ENCODE measurements at regions not wholly inside any gene's neighbourhood (a gene's known extent, or its start where the extent isn't known, plus 50 kb on each side); places are given as distances from the start of the nearest gene placed in this dataset.

DNA sequence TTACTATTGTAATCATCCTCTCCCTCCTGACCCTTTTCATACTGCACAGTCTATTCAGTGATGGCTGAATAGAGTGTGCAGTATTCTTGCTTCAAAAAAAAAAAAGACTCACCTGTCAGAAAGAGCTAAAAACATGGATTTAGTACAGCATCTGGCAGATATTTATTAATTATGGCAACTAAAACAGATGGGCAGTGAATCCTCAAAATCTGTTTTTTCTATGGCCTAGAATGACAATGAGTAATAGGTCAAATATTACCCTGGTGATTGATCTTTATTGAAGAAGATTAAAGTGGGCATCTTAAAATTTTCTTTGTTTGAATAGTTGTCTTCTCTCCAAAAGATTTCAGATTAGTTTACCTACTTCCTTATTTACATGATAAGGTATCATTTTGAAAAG lies 543.6 kb downstream of the FOXG1 start:
- DNase-seq, result no peak

DNA sequence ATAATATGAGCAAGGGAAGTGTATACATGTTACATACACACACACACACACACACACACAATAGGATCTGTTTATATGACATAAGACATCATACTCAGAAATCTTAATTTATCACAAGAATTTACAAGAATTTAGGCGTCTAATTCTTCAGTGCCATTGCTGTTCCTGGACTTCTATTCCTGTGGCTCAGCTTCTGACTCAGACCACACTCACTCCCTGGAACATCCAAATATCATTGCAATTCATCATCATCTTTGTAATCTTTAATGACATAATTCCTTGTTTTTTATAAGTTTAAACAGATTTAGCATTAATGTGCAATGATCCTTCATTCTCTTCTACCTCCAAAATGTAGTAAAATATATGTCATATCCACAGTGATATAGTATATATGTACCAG lies 544.2 kb downstream of the FOXG1 start:
- no peak for DNase-seq

DNA sequence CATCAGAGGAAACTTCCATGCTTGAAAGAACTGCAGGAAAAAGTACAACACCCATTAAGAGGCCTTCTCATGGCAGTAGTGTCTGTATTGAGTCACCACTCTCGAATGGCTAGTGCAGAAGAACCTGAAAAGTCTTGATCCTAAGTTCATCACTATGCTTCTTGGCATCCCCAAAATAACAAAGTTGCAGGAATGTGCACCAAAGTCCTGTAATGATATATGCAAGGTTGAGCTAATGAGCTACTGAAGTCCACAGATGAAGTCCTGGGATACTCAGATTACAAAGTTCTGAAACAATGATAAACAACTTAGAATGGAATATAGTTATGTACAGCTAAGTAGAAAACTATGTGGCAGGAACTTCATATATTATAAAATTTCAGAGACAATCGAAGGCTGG lies 545.4 kb downstream of the FOXG1 start:
- DNase-seq, result no peak

DNA sequence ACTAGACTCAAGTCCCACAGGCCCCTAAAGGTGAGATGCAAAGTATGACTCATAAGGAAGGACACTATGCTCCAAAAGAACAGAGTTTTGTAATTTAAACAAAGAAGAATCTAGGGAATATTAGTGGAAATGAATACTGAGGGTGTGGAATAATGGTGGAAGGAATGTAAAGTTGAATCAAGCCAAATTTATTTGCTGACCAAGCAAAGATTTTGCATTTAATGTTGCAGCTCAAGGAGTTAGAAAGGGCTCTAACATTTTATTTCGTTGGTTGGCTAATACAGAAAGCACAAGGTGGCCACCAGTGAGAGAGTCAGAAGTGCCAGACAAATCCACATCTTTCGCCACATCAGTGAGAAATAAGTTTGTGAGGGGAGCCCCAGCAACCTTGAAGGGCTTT lies 550.3 kb downstream of the FOXG1 start:
- DNase-seq, result no peak

DNA sequence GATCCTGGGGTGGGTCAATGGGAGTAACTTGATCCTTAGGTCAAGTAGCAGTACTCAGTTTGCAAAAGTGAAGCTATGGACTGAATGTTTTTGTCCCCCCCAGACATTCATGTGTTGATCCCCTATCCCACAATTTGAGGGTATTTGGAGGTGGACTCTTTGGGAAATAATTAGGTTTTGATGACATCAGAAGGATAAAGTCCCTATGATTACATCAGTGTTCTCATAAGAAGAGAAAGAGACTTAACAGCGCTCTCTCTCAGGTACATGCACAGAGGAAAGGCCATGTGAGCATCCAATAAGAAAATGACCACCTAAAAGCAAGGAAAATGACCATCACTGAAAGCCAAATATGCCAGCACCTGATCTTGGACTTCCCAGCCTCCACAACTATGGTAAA lies 550.8 kb downstream of the FOXG1 start:
- DNase-seq, result no peak

DNA sequence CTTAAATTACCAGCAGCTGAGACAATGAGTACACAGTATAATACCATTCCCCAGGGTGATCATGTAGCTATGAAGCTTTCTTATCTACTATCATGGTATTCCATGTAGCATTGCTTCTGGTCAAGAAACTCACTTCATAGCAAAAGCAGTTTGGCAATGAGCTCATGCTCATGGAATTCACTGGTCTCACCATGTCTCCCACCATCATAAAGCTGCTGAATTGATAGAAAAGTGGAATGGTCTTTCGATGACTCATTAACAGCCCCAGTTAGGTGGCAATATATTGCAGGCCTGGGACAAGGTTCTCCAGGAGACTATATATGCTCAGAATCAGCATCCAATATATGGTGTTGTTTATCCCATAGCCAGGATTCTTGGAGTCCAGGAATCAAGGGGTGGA lies 553.7 kb downstream of the FOXG1 start:
- no peak for DNase-seq

DNA sequence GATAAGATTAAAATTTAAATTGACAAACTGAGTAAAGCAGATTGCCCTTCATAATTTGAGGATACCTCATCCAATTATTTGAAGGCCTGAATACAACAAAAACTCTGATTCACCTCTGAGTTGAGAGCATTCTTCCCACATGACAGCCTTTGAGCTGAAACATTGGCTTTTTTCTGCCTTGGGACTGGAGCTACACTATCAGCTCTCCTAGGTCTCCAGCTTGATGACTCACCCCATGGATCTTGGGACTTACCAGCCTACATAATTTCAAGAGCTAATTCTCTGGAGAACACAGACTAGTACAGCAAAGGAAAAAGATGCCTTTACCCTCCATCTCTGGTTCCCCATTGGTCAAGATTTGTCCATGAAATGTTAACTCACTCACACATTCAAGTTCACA lies 555.1 kb downstream of the FOXG1 start:
- DNase-seq, result no peak

DNA sequence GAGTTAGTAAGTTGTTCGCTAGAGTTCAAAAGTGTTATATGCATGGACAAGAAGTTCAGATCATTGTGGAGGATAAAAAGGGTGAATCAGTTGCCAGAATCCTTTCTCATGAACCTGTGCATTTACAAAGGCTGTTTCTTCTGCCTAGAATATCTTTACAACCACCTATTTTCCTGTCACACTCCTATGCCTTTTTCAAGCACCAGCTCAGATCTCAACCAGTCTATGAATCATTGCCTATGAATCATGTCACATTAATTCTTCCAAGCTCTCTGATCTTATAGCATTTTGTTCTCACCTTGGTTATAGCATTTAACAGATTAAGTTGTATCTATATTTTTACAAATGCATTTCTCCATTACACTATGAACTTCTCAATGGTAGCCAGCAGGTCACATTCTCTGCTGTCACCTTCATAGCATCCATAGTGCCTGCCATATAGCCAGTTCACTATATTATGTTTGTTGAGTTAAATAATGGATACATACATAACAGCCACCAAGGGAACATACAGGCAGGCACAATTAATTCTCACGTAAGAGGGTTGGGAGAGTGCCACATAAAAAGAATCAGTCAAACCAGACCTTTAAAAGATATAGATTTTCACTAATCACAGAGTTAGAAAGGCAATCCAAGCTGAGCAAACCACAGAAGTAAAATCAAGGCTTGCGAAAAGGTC lies 573.0 kb downstream of the FOXG1 start:
- no peak for DNase-seq

DNA sequence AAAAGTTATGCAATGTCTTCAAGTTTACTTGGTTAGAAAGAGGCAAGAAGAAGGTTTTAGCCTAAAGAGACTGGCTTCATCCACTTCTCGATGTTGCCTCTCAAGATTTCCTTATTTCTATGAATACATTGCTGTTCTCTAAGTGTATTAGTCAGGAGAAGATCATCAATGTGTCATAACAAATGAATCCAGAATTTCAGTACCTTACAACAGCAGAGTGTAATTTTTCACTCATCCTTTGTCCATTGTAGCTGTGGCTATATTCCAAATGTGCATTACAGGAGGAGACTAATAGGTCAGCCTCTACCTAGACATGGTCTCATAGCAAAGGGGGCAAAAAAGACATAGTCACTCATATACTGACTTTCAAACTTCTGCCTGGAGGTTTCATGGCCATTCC lies 579.1 kb downstream of the PRKD1 start:
- DNase-seq, result no peak

DNA sequence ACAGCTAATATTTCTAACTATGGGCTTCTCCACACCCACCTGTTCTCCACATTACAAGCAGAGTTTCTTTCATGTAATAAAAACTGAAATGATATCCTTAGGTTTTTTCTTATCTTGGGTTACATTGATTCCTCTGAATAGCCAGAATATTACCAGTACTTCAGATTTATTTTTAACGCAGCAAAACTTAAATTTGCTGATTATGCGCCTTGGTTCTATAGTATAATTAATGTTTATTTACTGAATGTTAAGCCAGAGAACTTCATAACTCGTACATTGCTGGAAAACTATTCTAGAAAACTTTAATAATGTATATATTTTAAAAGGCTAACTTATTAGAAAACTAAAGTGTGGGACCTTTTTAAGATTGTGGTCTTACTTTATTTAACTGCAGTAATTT lies 577.2 kb downstream of the PRKD1 start:
- no peak for DNase-seq

DNA sequence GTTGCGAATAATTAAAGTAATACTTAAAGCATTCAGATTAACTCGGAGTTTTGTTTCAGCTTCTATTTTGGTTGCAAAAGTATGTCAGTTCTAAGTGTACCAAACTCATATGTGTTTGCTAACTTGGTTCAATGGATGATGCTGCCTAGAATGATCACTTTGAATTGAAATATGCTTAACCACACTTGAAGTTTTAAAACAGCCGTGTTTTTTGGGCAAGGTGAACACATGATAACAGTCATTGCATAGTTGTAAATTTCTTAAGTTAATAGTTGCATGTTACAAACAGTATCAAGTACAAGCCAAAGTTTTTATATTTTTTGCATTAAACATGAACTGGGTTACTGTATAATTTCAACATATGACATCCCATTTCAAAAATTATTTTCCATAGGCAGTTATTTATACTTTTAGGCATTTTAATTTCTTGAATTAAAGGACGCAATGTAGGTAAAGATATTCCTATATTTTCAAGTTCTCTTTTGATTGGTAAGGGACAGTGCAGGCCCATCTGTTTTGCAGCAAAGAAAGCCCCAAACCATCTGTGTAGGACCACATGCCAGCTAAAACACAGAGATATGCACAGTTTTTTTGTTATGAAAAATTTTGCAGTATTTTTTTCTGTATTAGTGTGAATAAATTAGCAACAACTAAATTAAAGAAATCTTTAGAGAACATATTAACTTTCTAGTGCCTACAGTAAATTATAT lies 575.5 kb downstream of the PRKD1 start:
- DNase-seq, result no peak

DNA sequence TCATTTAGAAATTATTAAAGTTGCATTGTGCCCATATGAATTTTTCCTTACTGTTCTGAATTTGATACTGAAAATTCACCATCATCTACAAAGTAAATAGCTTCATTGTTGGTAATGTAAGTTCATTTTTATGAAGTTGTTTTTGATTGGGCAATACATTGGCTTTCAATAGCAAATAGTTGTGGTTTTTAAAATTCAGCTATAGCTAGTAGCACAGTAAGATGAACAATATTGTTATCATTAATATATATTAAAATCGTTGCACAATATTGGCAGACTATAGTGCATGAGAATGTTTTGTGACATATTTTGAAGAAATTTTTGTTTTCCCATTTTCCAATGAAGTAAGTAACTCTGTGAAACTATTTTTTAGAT lies 575.0 kb downstream of the PRKD1 start:
- DNase-seq, result no peak

DNA sequence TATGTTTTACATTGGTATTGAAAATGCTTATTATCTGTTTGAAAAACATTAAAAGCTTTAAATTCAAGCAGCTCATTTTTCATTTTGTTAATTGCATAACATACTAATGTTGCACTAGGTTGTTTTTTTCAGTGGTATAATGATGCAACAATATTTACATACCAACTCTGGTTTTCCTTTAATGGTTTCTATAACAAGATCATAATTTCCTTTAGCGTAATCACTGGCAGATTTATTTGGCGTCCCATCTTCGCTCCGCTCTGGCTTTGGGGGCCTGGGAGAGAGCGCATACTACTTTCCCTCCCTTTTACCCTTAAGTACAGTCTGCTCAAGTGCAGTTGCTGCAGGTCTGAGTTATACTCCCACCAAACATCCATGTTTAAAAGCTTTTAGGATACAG lies 574.1 kb downstream of the PRKD1 start:
- DNase-seq, result no peak

DNA sequence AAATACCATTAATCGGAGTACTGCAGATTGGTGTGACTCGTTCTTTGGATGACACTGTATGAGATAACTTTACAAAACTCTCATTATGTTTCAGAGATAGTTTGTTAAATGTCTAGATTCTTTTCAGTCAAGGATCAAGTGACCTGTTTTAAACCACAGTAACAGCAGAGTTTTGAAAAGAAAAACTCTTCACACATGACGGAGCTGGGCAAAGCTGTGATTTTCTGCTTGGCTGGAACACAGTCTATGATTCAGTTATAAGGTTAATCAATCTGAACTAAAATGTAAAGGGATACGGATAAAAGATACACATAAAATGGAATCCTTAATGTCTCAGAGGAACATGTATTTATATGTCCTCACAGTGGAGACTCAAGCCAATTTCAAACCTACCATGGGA lies 573.2 kb downstream of the PRKD1 start:
- DNase-seq, result no peak

DNA sequence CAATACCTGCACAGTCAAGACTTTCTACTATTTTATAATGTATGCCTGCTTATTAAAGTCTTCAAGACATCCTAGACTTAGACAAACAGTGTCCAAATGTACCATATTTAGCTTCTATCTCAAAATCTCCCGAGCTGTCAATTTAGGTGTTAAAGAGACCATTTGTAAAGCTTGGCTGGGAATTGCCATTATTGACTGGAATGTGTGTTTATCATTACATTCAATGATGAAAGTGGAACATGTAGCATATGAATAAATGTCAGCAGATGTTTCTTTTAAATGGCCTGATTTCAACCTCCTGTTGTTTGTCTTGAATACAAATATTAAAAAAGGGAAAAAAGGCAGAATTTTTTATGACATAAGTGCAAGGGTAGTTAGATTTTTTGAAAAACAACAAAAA lies 572.3 kb downstream of the PRKD1 start:
- DNase-seq, result no peak

DNA sequence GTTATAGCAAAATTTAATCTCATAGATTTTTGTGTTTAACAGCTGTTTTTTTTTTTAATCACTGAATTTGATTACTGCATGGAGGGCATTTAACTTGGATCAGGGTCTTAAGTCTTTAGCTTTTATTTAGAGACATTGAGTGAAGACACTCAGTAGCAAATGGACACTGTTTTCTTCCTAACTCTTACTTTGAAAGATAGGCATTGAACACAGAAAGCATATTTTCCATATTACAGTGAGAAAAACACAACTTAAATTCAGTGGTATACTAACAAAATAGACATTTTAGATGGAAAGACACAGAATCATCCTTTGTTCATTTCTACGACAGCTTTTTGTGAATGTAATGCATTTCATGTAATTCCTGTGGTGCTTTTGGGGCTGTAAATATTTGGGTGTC lies 571.8 kb downstream of the PRKD1 start:
- DNase-seq, result no peak

DNA sequence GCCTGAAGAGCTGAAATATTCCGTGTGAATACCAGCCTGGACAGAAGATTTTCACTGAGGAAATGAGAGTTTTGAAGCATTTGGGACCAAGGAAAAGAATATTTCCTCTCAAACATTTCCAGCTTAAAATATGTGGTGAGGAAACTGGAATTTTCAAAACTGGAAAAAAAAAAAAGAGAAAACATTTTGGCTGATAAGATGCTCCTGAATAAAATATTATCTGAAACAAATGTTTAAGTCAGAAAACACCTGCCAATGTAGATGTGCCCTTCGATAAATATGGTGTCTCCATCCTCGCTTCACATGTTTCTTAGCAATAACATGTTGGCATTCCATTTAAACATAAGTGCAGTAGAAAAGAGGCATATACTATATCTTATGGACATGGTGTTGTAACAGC lies 567.0 kb downstream of the PRKD1 start:
- DNase-seq, result no peak

DNA sequence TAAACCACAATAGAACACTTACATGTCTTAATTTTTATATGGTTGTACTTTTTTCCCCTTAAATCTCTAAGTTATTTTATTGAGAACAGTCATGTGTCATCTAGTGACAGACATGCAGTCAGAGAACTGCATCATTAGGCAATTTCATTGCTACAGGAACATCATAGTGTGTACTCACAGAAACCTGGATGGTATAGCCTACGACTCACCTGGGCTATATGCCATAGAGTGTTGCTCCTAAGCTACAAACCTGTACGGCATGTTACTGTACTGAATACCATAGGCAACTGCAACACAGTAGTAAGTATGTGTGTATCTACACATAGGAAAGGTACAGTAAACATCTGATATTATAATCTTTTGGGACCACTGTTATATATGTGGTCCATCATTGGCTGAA lies 557.6 kb downstream of the PRKD1 start:
- no peak for DNase-seq

DNA sequence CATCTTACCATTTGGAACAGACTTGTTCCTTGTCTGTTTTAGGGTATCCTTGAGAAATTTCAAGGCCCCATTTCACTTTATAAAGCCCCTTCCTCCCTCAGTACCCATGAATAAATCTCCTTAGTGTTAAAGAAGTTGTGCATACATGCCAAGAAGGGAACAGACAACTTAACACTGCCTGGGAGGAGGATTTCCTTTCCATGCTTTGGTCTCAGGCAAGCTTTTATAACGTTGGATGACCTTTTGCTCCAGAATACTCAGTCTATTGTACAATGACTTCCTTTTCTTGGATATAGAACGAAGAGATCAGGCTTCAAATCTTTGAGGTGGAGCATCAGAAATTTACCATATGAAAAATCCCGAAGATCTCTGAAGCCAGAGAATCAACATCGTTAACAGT lies 551.4 kb downstream of the PRKD1 start:
- DNase-seq, result no peak

DNA sequence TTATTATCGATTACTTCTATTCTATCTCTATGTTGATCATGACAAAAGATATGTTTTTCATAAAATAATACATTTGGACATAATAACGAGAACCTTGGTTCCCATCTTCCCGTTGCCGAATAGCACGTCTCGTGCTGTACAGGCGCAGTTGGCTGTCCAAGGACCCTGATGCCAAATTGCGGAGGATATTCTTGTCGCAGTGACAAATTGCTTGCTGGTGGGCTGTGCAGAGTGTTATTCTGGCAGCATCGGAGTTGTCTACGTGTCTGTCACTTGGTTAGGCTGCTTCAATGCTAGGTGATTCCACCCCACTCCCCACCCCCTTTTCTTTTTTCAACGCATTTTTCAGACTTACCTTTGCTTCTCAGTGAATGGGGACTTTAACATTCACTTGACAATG lies 546.8 kb downstream of the PRKD1 start:
- no peak for DNase-seq

DNA sequence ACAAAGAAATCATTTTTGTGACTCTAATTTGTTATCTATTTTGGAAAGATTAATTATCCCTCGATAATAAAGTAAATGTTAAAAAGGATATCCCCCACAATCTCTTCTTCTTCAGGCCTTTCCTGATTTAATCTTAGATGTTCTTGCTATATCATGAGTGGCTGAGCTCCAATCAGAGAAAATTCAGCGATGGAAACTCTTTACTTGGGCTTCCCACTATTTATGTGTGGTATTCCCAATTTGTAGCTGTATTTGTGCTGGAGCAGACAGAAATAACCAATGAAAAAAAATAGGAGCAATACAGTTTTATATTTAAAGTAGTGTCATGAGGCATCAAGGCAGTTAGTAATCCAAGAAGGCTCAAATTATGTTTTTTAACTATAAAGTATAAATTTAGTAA lies 539.1 kb downstream of the PRKD1 start:
- DNase-seq, result no peak

DNA sequence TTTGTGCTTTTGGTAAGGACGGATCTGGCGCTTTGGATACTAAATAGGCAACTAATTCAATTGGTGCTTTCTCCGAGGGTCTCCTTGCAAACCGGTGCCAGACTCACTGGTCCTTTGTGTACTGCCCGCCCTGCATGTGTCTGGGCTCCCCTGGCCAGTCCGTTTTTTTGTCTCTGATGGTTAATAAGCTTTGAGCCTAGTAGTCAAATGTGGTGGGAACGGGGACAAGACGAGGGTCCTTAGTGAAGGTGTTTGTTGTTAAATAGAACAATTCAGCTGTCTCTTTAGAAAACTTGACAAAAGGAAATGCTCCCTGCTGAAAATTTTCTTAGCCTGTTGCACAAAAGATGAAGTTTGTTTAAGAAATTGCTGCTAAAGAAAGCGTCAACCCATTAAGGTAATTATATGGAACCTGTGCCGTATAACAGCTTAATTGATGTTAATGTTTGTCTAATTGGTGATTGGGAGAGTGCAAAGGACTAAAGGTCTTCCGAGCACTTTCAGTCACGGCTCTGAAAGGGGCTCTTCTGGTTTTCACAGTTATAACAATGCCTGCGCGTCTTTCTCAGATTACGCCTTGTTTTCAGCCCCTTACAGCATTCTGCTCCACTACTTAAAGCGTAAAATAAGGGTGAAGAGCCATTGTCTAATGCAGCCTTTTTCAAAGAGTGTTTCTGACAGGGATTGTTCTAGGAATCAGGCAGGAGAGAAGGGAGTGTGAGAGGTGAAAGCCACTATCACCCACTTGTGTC lies 537.4 kb downstream of the PRKD1 start:
- no peak for DNase-seq

DNA sequence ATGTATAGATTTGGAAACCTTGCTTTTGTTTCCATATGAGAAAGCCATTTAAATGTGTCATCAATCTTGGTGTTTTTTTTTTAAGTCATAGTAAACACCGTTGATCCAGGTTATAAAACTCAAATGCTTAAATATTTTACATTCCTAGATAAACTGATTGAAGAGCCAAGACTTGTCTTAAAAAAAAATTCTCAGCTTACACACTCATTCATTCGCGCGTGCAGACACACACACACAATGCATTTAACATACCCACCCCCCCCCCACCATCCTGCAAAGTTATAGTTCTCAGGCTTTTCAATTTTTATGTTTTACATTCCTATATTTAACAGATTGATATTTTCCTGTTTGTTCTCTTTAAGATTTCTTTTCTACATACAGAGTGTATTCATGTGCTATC lies 536.4 kb downstream of the PRKD1 start:
- DNase-seq, result no peak

DNA sequence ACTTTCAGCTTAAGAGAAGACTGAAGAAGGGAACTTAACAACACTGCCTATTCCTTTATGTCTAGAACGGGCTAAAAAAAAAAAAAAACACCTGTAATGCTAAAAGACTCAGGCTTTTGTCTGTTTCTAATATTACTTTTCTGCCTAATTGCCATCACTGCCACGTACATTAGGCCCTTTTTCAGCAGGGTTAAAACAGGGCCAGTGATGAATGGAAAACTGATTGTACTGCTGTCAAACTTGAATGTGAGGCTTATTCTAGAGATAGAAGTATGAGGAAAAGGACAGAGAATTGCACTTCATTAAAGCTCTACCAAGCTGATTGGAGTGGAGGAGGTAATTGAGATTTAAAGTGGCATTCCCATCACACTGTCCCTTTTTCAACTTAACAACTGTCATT lies 535.8 kb downstream of the PRKD1 start:
- DNase-seq, result no peak

DNA sequence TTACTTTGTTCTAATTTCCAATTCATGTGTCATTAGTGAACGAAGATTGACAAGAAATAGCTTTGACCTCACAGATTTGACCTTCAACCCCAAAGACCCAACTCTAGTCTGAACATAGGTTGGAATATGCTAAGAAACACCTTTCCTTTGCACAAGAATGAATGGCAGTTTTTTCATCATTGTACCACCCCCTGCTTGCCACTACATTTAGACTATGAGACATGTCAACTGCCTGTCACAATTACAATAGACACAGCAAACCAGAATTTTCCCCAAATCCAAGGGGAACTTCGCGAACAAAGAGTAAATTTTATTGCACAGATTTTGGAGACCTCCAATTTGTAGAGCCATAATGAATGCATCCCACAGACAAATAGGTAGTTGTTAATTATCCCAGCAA lies 535.4 kb downstream of the PRKD1 start:
- DNase-seq, result no peak

All from hematopoietic multipotent progenitor cell treated with erythropoietin and hydrocortisone succinate and interleukin-3 and kit ligand, for 4 days (in vitro differentiated cells).